Glutamatergic neuron (in vitro differentiated cells): ENCODE measurements at regions not wholly inside any gene's neighbourhood (a gene's known extent, or its start where the extent isn't known, plus 50 kb on each side); places are given as distances from the start of the nearest gene placed in this dataset.

Experiments used
- DNase-seq: peaks from one replicate; pipeline ENCODE4 v3.0.0; 2022
- H3K27ac Mint-ChIP-seq: one replicate; pipeline ENCODE4 v1.8.0; 2020; ENCODE audit warnings: mild to moderate bottlenecking, mixed read lengths, inconsistent platforms; ENCODE audit not compliant: unreplicated experiment
- H3K27me3 Mint-ChIP-seq: one replicate; pipeline ENCODE4 v1.8.0; 2020; ENCODE audit warnings: mild to moderate bottlenecking, moderate library complexity, mixed read lengths, inconsistent platforms; ENCODE audit not compliant: unreplicated experiment
- H3K36me3 Mint-ChIP-seq: one replicate; pipeline ENCODE4 v1.8.0; 2020; ENCODE audit warnings: mild to moderate bottlenecking, mixed read lengths, inconsistent platforms; ENCODE audit not compliant: unreplicated experiment
- H3K4me1 Mint-ChIP-seq: one replicate; pipeline ENCODE4 v1.8.0; 2020; ENCODE audit warnings: mild to moderate bottlenecking, low read depth, mixed read lengths, inconsistent platforms; ENCODE audit not compliant: unreplicated experiment
- H3K4me3 Mint-ChIP-seq: one replicate; pipeline ENCODE4 v1.8.0; 2020; ENCODE audit warnings: mild to moderate bottlenecking, mixed read lengths, inconsistent platforms; ENCODE audit not compliant: unreplicated experiment
- H3K9me3 Mint-ChIP-seq: one replicate; pipeline ENCODE4 v1.8.0; 2020; ENCODE audit warnings: mild to moderate bottlenecking, moderate library complexity, mixed read lengths, inconsistent platforms; ENCODE audit not compliant: unreplicated experiment
- CTCF ChIP-seq: fragments of 200-600 bp; sonication (generic); IDR thresholded peaks from one replicate; pipeline ENCODE4 v1.5.0; 2021; ENCODE audit not compliant: partially characterized antibody, unreplicated experiment

DNA sequence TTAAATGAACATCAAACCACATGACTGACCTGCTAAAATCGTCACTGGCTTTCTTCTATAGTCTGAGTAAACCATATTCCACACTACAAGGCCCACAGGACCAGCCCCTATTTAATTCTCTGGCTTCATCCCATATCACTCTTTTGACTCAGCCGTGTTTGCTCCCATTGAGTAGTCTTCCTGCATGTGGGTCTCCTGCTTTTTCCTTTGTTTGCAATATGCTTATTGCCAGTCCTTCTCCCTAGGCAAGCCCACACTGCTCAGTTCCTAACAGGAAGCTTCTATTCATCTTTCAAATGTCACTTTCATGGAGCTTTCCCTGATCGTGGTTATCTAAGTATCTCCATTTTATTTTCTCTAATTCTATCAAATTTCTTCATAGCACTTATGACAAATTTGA is 329.6 kb downstream of the RAPGEF2 start:
- H3K4me1 Mint-ChIP-seq, result peaks cover 7% of the 10 kb centered on the region
- TF ChIP-seq CTCF, result no peak
- no peak overlapping the region for H3K4me3 Mint-ChIP-seq
- H3K36me3 Mint-ChIP-seq, result no peaks in the 10 kb centered on the region
- peaks cover 2% of the 10 kb centered on the region for H3K27me3 Mint-ChIP-seq
- no peak for DNase-seq
- no peak overlapping the region for H3K27ac Mint-ChIP-seq
- no peaks in the 10 kb centered on the region for H3K9me3 Mint-ChIP-seq

GRCh38 chr4:159433337-159433736 is 330.5 kb downstream of the RAPGEF2 start:
- TF ChIP-seq CTCF, result no peak
- Mint-ChIP-seq H3K27me3 (peaks cover 2% of the 10 kb centered on the region), H3K27ac (no peak overlapping the region), H3K9me3 (no peaks in the 10 kb centered on the region), H3K4me1 (peaks cover 4% of the 10 kb centered on the region), H3K36me3 (no peaks in the 10 kb centered on the region), H3K4me3 (no peak overlapping the region)
- DNase-seq, result no peak

DNA sequence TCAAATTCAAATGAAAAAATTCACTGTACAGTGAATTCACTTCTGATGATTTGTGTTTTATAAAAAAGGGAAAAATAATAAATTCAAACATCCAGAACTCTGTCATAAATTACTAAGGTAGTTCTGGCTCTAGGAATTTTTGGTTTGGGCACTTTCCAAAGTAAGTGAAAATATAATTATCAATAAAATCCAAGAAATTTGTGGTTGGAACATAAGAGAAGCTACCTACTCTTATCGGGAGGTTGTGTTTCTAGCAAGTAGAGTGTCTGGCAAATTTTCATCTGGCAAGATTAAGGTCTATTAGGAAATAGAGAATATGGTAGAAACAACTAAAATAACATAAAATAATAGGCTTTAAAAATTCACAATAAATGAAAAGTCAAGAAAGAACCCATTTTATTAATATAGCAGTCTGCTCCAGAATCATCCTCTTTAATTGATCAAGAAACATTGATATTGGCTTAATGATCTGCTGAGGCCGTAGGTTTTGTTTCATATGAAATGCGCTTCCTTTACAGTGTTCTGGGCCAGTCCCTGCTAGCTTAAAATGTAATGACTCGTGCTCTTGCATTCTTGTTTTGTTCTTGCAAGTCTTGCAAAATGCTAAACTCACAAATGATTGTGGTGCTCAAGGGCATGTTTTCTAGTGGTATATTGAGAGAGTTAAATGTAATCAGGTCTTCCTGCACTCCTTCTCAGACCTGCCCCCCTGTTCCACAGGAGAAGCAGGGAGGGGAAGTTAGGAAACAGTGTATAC is 331.4 kb downstream of the RAPGEF2 start:
- H3K4me1 Mint-ChIP-seq, result peaks cover 6% of the 10 kb centered on the region
- H3K9me3 Mint-ChIP-seq, result peaks cover 2% of the 10 kb centered on the region
- no peaks in the 10 kb centered on the region for H3K36me3 Mint-ChIP-seq
- TF ChIP-seq CTCF, result no peak
- H3K27ac Mint-ChIP-seq, result no peak overlapping the region
- H3K4me3 Mint-ChIP-seq, result no peak overlapping the region
- no peak for DNase-seq
- H3K27me3 Mint-ChIP-seq, result peaks cover 3% of the 10 kb centered on the region

GRCh38 chr4:159434871-159435241 is 332.0 kb downstream of the RAPGEF2 start:
- no peak overlapping the region for H3K4me3 Mint-ChIP-seq
- H3K27me3 Mint-ChIP-seq, result peaks cover 3% of the 10 kb centered on the region
- H3K9me3 Mint-ChIP-seq, result peaks cover 2% of the 10 kb centered on the region
- TF ChIP-seq CTCF, result no peak
- H3K4me1 Mint-ChIP-seq, result peaks cover 6% of the 10 kb centered on the region
- DNase-seq, result no peak
- no peaks in the 10 kb centered on the region for H3K36me3 Mint-ChIP-seq
- H3K27ac Mint-ChIP-seq, result no peak overlapping the region

GRCh38 chr4:159435561-159436023 is 332.7 kb downstream of the RAPGEF2 start:
- TF ChIP-seq CTCF, result no peak
- Mint-ChIP-seq H3K4me3 (no peak overlapping the region), H3K4me1 (peaks cover 6% of the 10 kb centered on the region), H3K27ac (no peak overlapping the region), H3K36me3 (no peaks in the 10 kb centered on the region), H3K9me3 (peaks cover 2% of the 10 kb centered on the region), H3K27me3 (peaks cover 3% of the 10 kb centered on the region)
- DNase-seq, result no peak
